Endothelial cell of umbilical vein (primary cell): ENCODE measurements at regions not wholly inside any gene's neighbourhood (a gene's known extent, or its start where the extent isn't known, plus 50 kb on each side); places are given as distances from the start of the nearest gene placed in this dataset.

Experiments used
- BruUV-seq: library from RNA; stranded (reverse); fragments of 400-500 nt; replicated peaks from 2 replicates; lab custom pipeline; 2021; lab: Mats Ljungman, UMichigan
- CTCF ChIA-PET: fragments of 300-600, 350-600 bp; sonication (Branson Sonifier 250); formaldehyde crosslinking; loops from one replicate; lab custom pipeline; 2021; ENCODE audit warnings: antibody characterized with exemption, inconsistent platforms; lab: Charles Lee
- POLR2A ChIA-PET: fragments of 300-600, 350-600 bp; sonication (Branson Sonifier 250); formaldehyde crosslinking; loops from one replicate; lab custom pipeline; 2021; ENCODE audit warnings: antibody characterized with exemption, inconsistent platforms; lab: Charles Lee
- DNase-seq: peaks from one replicate; pipeline ENCODE4 v3.0.0-alpha.2; 2011; ENCODE audit warnings: low read depth, low spot score
- FAIRE-seq: peaks from 2 replicates; lab custom pipeline; 2011; peaks lifted over from hg19 to GRCh38; lab: Jason Lieb, UNC
- H2AFZ ChIP-seq: 2 replicates; pipeline ENCODE4 v1.6.0; 2012; ENCODE audit warnings: low read depth, low read length, control low read depth, inconsistent platforms
- H3K27ac ChIP-seq: 2 replicates; pipeline ENCODE4 v1.5.1; 2011; ENCODE audit warnings: low read depth, mild to moderate bottlenecking, control low read depth, low read length, moderate library complexity; ENCODE audit not compliant: insufficient read depth
- H3K27me3 ChIP-seq, 2 experiments: 2 replicates each; pipeline versions ENCODE4 v1.6.0 to v1.6.1; 2011; ENCODE audit warnings: low read length in 2 of 2, mixed read lengths in 1 of 2; ENCODE audit not compliant: control insufficient read depth in 2 of 2, insufficient read depth in 2 of 2
- H3K36me3 ChIP-seq, 2 experiments: 2 replicates in 1 of 2; 3 replicates in 1 of 2; pipeline ENCODE4 v1.5.1; 2011; ENCODE audit warnings: low read length in 2 of 2, mild to moderate bottlenecking in 1 of 2, moderate library complexity in 1 of 2; ENCODE audit not compliant: control insufficient read depth in 2 of 2, insufficient read depth in 2 of 2; ENCODE audit errors: extremely low read depth in 1 of 2
- H3K4me1 ChIP-seq: 3 replicates; pipeline ENCODE4 v1.5.1; 2011; ENCODE audit warnings: mild to moderate bottlenecking, low read length; ENCODE audit not compliant: control insufficient read depth, insufficient read depth; ENCODE audit errors: extremely low read depth
- H3K4me2 ChIP-seq: 2 replicates; pipeline ENCODE4 v1.6.1; 2011; ENCODE audit warnings: low read length, control low read depth, mixed read lengths; ENCODE audit not compliant: insufficient read depth
- H3K4me3 ChIP-seq, 3 experiments: fragments of 200-600 bp in 1 of 3; sonication (generic), shearing (Covaris generic) in 1 of 3; replicated peaks in 1 of 3; 2 replicates each; pipeline ENCODE4 v1.5.1; 2011 to 2016; ENCODE audit warnings: control low read depth in 3 of 3, low read length in 3 of 3, mild to moderate bottlenecking in 2 of 3, inconsistent platforms in 1 of 3, low read depth in 1 of 3, moderate library complexity in 1 of 3; ENCODE audit not compliant: insufficient read depth in 1 of 3
- H3K79me2 ChIP-seq: 2 replicates; pipeline ENCODE4 v1.6.0; 2012; ENCODE audit warnings: low read length, inconsistent platforms; ENCODE audit not compliant: control insufficient read depth, insufficient read depth
- H3K9ac ChIP-seq: replicated peaks from 2 replicates; pipeline ENCODE3; 2011; ENCODE audit warnings: low read length, control low read depth; ENCODE audit not compliant: insufficient read depth; ENCODE audit errors: extremely low read depth
- H3K9me1 ChIP-seq: replicated peaks from 3 replicates; pipeline ENCODE4 v1.6.0; 2011; ENCODE audit warnings: mild to moderate bottlenecking, low read length; ENCODE audit not compliant: control insufficient read depth, insufficient read depth; ENCODE audit errors: extremely low read depth
- H3K9me3 ChIP-seq: replicated peaks from 2 replicates; pipeline ENCODE4 v1.5.1; 2012; ENCODE audit warnings: low read length, inconsistent platforms; ENCODE audit not compliant: control insufficient read depth, insufficient read depth
- H4K20me1 ChIP-seq: replicated peaks from 2 replicates; pipeline ENCODE3; 2011; ENCODE audit warnings: mild to moderate bottlenecking, low read length; ENCODE audit not compliant: control insufficient read depth, insufficient read depth; ENCODE audit errors: extremely low read depth
- CTCF ChIP-seq, 2 donors: IDR thresholded peaks; 1 replicate in 1 of 2; 2 replicates in 1 of 2; pipeline ENCODE4 v1.5.1; 2011; ENCODE audit warnings: low read length in 2 of 2, mild to moderate bottlenecking in 2 of 2, moderate library complexity in 2 of 2, control low read depth in 1 of 2, inconsistent platforms in 1 of 2, low read depth in 1 of 2; ENCODE audit not compliant: insufficient read depth in 1 of 2; ENCODE audit errors: extremely low read depth in 1 of 2
- EZH2 ChIP-seq: IDR thresholded peaks from 2 replicates; pipeline ENCODE4 v1.6.1; 2012; ENCODE audit warnings: borderline replicate concordance, low read depth, mild to moderate bottlenecking, moderate library complexity, low read length, inconsistent platforms; ENCODE audit not compliant: severe bottlenecking
- FOS ChIP-seq: IDR thresholded peaks from 2 replicates; pipeline ENCODE4 v1.6.1; 2011; ENCODE audit warnings: mild to moderate bottlenecking, low read length, moderate library complexity, borderline replicate concordance; ENCODE audit not compliant: insufficient read depth
- GATA2 ChIP-seq: IDR thresholded peaks from 2 replicates; pipeline ENCODE4 v1.7.0; 2011; ENCODE audit warnings: low read depth, mild to moderate bottlenecking, moderate library complexity, mixed read lengths, low read length; ENCODE audit not compliant: insufficient read length, insufficient read depth
- JUN ChIP-seq: IDR thresholded peaks from 2 replicates; pipeline ENCODE4 v1.6.1; 2011; ENCODE audit warnings: borderline replicate concordance, low read depth; ENCODE audit not compliant: insufficient read length, insufficient read depth
- MAX ChIP-seq: IDR thresholded peaks from 2 replicates; pipeline ENCODE4 v1.6.1; 2011; ENCODE audit not compliant: insufficient read depth, insufficient read length
- MYC ChIP-seq: IDR thresholded peaks from one replicate; pipeline ENCODE4 v1.6.1; 2011; ENCODE audit warnings: mild to moderate bottlenecking, low read depth, low read length
- POLR2A ChIP-seq: IDR thresholded peaks from 2 replicates; pipeline ENCODE4 v1.6.1; 2012; ENCODE audit warnings: low read depth, mild to moderate bottlenecking, control low read depth, low read length
- POLR2AphosphoS5 ChIP-seq: IDR thresholded peaks from 2 replicates; pipeline ENCODE4 v1.6.1; 2012; ENCODE audit warnings: low read depth, mild to moderate bottlenecking, control low read depth, low read length, moderate library complexity; ENCODE audit not compliant: insufficient read depth
- dilution Hi-C: fragments of 300-500 bp; cut with MboI; formaldehyde crosslinking; loops from one replicate; pipeline ENCODE4 v1.15.0; 2019; ENCODE audit warnings: low sequenced_read_pairs; ENCODE audit not compliant: extremely low pct_ligation_motif_present
- intact Hi-C: fragments of 100-400 bp; cut with micrococcal nuclease; formaldehyde crosslinking; loops from one replicate; pipeline ENCODE4 v1.10.0; 2022

GRCh38 chr9:16085167-16085726 is 532.4 kb downstream of the CCDC171 start:
- H3K4me2 ChIP-seq: no peak overlapping the region
- CTCF ChIA-PET: no interaction called here
- no peak for FAIRE-seq
- no peaks in the 10 kb centered on the region for H3K9me1 ChIP-seq
- no peaks in the 10 kb centered on the region for H3K36me3 ChIP-seq
- H3K9me3 ChIP-seq: no peaks in the 10 kb centered on the region
- POLR2A ChIA-PET: no interaction called here
- no TSS peak for BruUV-seq
- dilution Hi-C loops (no loop called here), intact Hi-C loops (no loop called here)
- H3K9ac ChIP-seq: no peak overlapping the region
- H3K79me2 ChIP-seq: no peaks in the 10 kb centered on the region
- peaks cover 0 to 2% of the 10 kb centered on the region in 2 experiments for H3K27me3 ChIP-seq
- no peak for TF ChIP-seq MYC
- TF ChIP-seq GATA2: no peak
- no peak for TF ChIP-seq POLR2AphosphoS5
- no peak for TF ChIP-seq POLR2A
- no peak for TF ChIP-seq EZH2
- no peak for TF ChIP-seq MAX
- TF ChIP-seq FOS: no peak
- TF ChIP-seq CTCF (IDR thresholded peaks at IDR 0.05; ENCODE audit: extremely low read depth in 1 of 2, insufficient read depth in 1 of 2, low read depth in 1 of 2, low read length in 2 of 2): no peak
- TF ChIP-seq JUN: no peak
- no peak overlapping the region for H2AFZ ChIP-seq
- no peak overlapping the region for H3K4me3 ChIP-seq
- DNase-seq: no peak
- H3K4me1 ChIP-seq: no peaks in the 10 kb centered on the region
- no peaks in the 10 kb centered on the region for H4K20me1 ChIP-seq
- no peak overlapping the region for H3K27ac ChIP-seq
